ENCODE measurements at regions not wholly inside any gene's neighbourhood (a gene's known extent, or its start where the extent isn't known, plus 50 kb on each side); places are given as distances from the start of the nearest gene placed in this dataset.
"Not testable (repeated sequence)": the region's sequence is repeated elsewhere in the genome, so short reads cannot be mapped to it uniquely, and the experiment has no call there.

DNA sequence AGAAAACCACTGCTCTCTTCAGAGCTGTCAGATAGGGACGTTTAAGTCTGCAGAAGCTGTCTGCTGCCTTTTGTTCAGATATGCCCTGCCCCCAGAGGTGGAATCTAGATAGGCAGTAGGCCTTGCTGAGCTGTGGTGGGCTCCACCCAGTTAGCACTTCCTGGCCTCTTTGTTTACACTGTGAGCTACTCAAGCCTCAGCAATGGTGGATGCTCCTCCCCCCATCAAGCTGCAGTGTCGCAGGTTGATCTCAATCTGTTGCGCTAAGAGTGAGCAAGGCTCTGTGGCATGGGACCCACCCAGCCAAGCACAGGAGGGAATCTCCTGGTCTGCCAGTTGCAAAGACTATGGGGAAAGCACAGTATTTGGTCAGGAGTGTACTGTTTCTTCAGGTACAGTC lies 59.2 kb upstream of the ZNF641 start:
- H3K27me3 ChIP-seq (ENCODE audit: control insufficient read depth, insufficient read depth, low read length); H3K9ac ChIP-seq (ENCODE audit: low read length in 3 of 3); H3K4me3 ChIP-seq (ENCODE audit: low read length in 3 of 3); DNase-seq; H3K27ac ChIP-seq (ENCODE audit: low read depth in 2 of 2, low read length in 2 of 2); intact Hi-C loops (cut with DNase I); H3K9me3 ChIP-seq (ENCODE audit: control insufficient read depth in 2 of 3, insufficient read depth in 1 of 3, low read length in 3 of 3); FAIRE-seq; H3K4me1 ChIP-seq (ENCODE audit: control insufficient read depth in 2 of 3, insufficient read depth in 2 of 3, low read depth in 1 of 3, low read length in 3 of 3); H3K36me3 ChIP-seq (ENCODE audit: control insufficient read depth in 2 of 3, insufficient read depth in 3 of 3, low read length in 3 of 3): not testable (repeated sequence)

- DNase-seq = no peak
- TF ChIP-seq, protein P1, sequence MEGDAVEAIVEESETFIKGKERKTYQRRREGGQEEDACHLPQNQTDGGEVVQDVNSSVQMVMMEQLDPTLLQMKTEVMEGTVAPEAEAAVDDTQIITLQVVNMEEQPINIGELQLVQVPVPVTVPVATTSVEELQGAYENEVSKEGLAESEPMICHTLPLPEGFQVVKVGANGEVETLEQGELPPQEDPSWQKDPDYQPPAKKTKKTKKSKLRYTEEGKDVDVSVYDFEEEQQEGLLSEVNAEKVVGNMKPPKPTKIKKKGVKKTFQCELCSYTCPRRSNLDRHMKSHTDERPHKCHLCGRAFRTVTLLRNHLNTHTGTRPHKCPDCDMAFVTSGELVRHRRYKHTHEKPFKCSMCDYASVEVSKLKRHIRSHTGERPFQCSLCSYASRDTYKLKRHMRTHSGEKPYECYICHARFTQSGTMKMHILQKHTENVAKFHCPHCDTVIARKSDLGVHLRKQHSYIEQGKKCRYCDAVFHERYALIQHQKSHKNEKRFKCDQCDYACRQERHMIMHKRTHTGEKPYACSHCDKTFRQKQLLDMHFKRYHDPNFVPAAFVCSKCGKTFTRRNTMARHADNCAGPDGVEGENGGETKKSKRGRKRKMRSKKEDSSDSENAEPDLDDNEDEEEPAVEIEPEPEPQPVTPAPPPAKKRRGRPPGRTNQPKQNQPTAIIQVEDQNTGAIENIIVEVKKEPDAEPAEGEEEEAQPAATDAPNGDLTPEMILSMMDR (IDR thresholded peaks at IDR 0.05; ENCODE audit: borderline replicate concordance, extremely low read depth, insufficient read depth) = no peak
- Histone ChIP-seq H3K4me1 (ENCODE audit: control insufficient read depth in 2 of 3, insufficient read depth in 2 of 3, low read depth in 1 of 3, low read length in 3 of 3) (no peaks in the 10 kb centered on the region), H3K4me3 (ENCODE audit: low read length in 3 of 3) (no peak overlapping the region), H3K27ac (ENCODE audit: low read depth in 2 of 2, low read length in 2 of 2) (no peak overlapping the region), H3K9me3 (ENCODE audit: control insufficient read depth in 2 of 3, insufficient read depth in 1 of 3, low read length in 3 of 3) (no peaks in the 10 kb centered on the region), H3K36me3 (ENCODE audit: control insufficient read depth in 2 of 3, insufficient read depth in 3 of 3, low read length in 3 of 3) (no peaks in the 10 kb centered on the region), H3K9ac (ENCODE audit: low read length in 3 of 3) (no peak overlapping the region), H3K27me3 (ENCODE audit: control insufficient read depth, insufficient read depth, low read length) (no peaks in the 10 kb centered on the region)
- no peak for FAIRE-seq
- intact Hi-C loops (cut with DNase I) = no loop called here
Measured at GRCh38 chr12:48413388-48413787, 59.0 kb upstream of the ANP32D start.

DNA sequence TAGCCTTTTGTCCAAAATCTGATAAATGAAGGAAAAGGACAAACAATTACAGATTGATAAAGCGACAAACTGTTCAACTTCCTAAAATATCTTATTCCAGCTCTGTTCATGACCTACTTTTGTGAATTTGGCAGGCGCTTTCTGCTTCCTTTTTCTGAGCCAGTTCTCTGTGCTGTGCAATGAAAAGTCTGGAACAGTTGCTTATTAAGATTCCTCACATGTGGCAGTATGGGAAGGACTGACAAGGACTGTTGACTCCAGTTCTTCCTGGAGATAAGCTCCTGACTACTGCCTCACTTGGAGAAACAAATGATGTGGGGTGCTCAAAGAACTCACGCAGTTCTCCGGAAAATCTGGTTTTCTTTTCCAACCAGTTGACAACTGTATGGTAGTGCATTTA lies 58.3 kb upstream of the ANP32D start:
- Histone ChIP-seq H3K9me3 (ENCODE audit: control insufficient read depth in 2 of 3, insufficient read depth in 1 of 3, low read length in 3 of 3) (no peaks in the 10 kb centered on the region), H3K4me3 (ENCODE audit: low read length in 3 of 3) (no peak overlapping the region), H3K9ac (ENCODE audit: low read length in 3 of 3) (no peak overlapping the region), H3K4me1 (ENCODE audit: control insufficient read depth in 2 of 3, insufficient read depth in 2 of 3, low read depth in 1 of 3, low read length in 3 of 3) (no peaks in the 10 kb centered on the region), H3K27ac (ENCODE audit: low read depth in 2 of 2, low read length in 2 of 2) (no peak overlapping the region), H3K36me3 (ENCODE audit: control insufficient read depth in 2 of 3, insufficient read depth in 3 of 3, low read length in 3 of 3) (no peaks in the 10 kb centered on the region), H3K27me3 (ENCODE audit: control insufficient read depth, insufficient read depth, low read length) (no peaks in the 10 kb centered on the region)
- DNase-seq (peak in 1 of 5 donors; percentile 6), FAIRE-seq (no peak)
- TF ChIP-seq, protein P1 (IDR thresholded peaks at IDR 0.05; ENCODE audit: borderline replicate concordance, extremely low read depth, insufficient read depth) = no peak
- intact Hi-C loops (cut with DNase I) = no loop called here

- Histone ChIP-seq H3K27me3 (ENCODE audit: control insufficient read depth, insufficient read depth, low read length) (no peaks in the 10 kb centered on the region), H3K27ac (ENCODE audit: low read depth in 2 of 2, low read length in 2 of 2) (no peak overlapping the region), H3K4me3 (ENCODE audit: low read length in 3 of 3) (no peak overlapping the region), H3K36me3 (ENCODE audit: control insufficient read depth in 2 of 3, insufficient read depth in 3 of 3, low read length in 3 of 3) (no peaks in the 10 kb centered on the region), H3K9me3 (ENCODE audit: control insufficient read depth in 2 of 3, insufficient read depth in 1 of 3, low read length in 3 of 3) (no peaks in the 10 kb centered on the region), H3K9ac (ENCODE audit: low read length in 3 of 3) (no peak overlapping the region), H3K4me1 (ENCODE audit: control insufficient read depth in 2 of 3, insufficient read depth in 2 of 3, low read depth in 1 of 3, low read length in 3 of 3) (no peaks in the 10 kb centered on the region)
- intact Hi-C loops (cut with DNase I) = no loop called here
- TF ChIP-seq, protein P1 (IDR thresholded peaks at IDR 0.05; ENCODE audit: borderline replicate concordance, extremely low read depth, insufficient read depth) = no peak
- DNase-seq (no peak), FAIRE-seq (no peak)
Measured at GRCh38 chr12:48419116-48419935, 53.0 kb upstream of the ANP32D start.
